Lower lobe of right lung (tissue), 2 donors: ENCODE measurements at regions not wholly inside any gene's neighbourhood (a gene's known extent, or its start where the extent isn't known, plus 50 kb on each side); places are given as distances from the start of the nearest gene placed in this dataset.

ENCODE experiments used
- ATAC-seq, 2 donors: fragments of 200-7000 bp; cut with Tn5 transposase; one replicate each; pipeline ENCODE4 v1.9.1; 2020 to 2022; ENCODE audit warnings: mild to moderate bottlenecking in 2 of 2, moderate library complexity in 2 of 2
- DNase-seq: peaks from one replicate; pipeline ENCODE4 v3.0.0-alpha.2; 2020
- H3K27ac ChIP-seq: fragments of 200-600 bp; one replicate; pipeline ENCODE4 v1.8.0; 2022
- H3K27me3 ChIP-seq: fragments of 200-600 bp; one replicate; pipeline ENCODE4 v1.8.0; 2022; ENCODE audit warnings: low read depth
- H3K36me3 ChIP-seq: fragments of 200-600 bp; one replicate; pipeline ENCODE4 v1.8.0; 2022; ENCODE audit warnings: mild to moderate bottlenecking
- H3K4me1 ChIP-seq: fragments of 200-600 bp; one replicate; pipeline ENCODE4 v1.8.0; 2022
- H3K4me3 ChIP-seq: fragments of 200-600 bp; one replicate; pipeline ENCODE4 v1.8.0; 2022; ENCODE audit warnings: mild to moderate bottlenecking
- H3K9me3 ChIP-seq: fragments of 200-600 bp; one replicate; pipeline ENCODE4 v1.8.0; 2022
- intact Hi-C: fragments of 100-400 bp; cut with DNase I; formaldehyde crosslinking; loops from one replicate; pipeline ENCODE4 v1.11.0; 2022
- TF ChIP-seq, protein P1 (sequence below): fragments of 200-600 bp; IDR thresholded peaks from one replicate; pipeline ENCODE4 v1.8.0; 2022; ENCODE audit warnings: antibody characterized with exemption, mild to moderate bottlenecking
- donor health status: DM: no; HTN: yes; CAD: no; lungs with severe emphysema.

- ATAC-seq = no peak
- Histone ChIP-seq H3K27ac (no peak overlapping the region), H3K27me3 (no peaks in the 10 kb centered on the region), H3K4me3 (no peak overlapping the region), H3K9me3 (no peaks in the 10 kb centered on the region), H3K36me3 (no peaks in the 10 kb centered on the region), H3K4me1 (no peaks in the 10 kb centered on the region)
- TF ChIP-seq, protein P1, sequence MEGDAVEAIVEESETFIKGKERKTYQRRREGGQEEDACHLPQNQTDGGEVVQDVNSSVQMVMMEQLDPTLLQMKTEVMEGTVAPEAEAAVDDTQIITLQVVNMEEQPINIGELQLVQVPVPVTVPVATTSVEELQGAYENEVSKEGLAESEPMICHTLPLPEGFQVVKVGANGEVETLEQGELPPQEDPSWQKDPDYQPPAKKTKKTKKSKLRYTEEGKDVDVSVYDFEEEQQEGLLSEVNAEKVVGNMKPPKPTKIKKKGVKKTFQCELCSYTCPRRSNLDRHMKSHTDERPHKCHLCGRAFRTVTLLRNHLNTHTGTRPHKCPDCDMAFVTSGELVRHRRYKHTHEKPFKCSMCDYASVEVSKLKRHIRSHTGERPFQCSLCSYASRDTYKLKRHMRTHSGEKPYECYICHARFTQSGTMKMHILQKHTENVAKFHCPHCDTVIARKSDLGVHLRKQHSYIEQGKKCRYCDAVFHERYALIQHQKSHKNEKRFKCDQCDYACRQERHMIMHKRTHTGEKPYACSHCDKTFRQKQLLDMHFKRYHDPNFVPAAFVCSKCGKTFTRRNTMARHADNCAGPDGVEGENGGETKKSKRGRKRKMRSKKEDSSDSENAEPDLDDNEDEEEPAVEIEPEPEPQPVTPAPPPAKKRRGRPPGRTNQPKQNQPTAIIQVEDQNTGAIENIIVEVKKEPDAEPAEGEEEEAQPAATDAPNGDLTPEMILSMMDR = no peak
- intact Hi-C loops = loop anchor here (5.0 kb wide), 1 partner anchor 72 kb away; no protein-coding TSS in a partner anchor
- no peak for DNase-seq
Observed at GRCh38 chr4:147020456-147020855, 74.8 kb upstream of the TTC29 start.

- ATAC-seq = no peak
- no peak overlapping the region for H3K4me3 ChIP-seq
Observed at GRCh38 chr4:147025042-147025441, 79.4 kb upstream of the TTC29 start.

DNA sequence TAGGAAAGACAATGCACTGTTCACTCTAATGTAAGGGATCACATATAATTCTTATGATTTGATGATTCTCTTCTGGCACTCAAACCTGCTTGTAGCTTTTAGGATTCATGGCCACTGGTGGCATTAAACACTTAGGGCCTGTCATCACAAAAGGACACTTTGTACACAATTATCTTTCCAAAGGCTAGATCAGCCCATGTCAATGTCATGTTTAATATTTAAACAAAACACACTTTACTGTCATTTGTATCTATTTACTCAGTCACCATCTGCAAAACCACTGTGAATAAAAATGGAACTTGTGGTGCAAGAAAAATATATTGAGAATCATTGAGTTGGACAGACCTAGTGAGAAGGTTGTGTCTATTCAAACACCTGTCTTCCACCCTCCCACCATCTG is 83.6 kb upstream of the TTC29 start:
- H3K27me3 ChIP-seq = no peaks in the 10 kb centered on the region
- H3K9me3 ChIP-seq = no peaks in the 10 kb centered on the region
- no peaks in the 10 kb centered on the region for H3K4me1 ChIP-seq
- H3K27ac ChIP-seq = no peak overlapping the region
- DNase-seq = no peak
- TF ChIP-seq, protein P1 = no peak
- ATAC-seq = no peak
- no peaks in the 10 kb centered on the region for H3K36me3 ChIP-seq
- no peak overlapping the region for H3K4me3 ChIP-seq
- intact Hi-C loops = no loop called here

More at GRCh38 chr4:147025042-147025441, 79.4 kb upstream of the TTC29 start:
- no peaks in the 10 kb centered on the region for H3K36me3 ChIP-seq
- intact Hi-C loops = no loop called here
- no peaks in the 10 kb centered on the region for H3K9me3 ChIP-seq
- H3K27me3 ChIP-seq = no peaks in the 10 kb centered on the region
- TF ChIP-seq, protein P1 = no peak
- no peak overlapping the region for H3K27ac ChIP-seq
- H3K4me1 ChIP-seq = no peaks in the 10 kb centered on the region
- DNase-seq = no peak

DNA sequence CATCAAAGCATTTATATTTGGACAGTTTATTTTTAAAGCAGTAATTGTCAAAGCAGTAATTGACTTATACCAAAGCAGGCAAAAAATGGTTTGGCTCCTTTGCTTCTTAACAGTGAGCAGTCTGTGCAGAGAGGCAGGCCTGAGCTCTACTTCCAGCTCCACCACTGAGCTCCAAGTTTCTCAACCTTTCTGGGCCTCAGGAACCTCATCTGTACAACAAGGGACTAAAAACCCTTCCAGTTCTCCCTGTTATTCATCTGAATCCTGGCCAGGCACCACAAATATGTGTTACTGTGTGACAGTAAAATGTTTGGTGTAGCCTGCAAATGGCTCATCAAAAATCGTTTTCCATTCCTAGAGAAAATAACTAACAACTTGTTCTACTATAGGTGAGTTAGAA is 88.7 kb upstream of the TTC29 start:
- intact Hi-C loops = no loop called here
- TF ChIP-seq, protein P1 = no peak
- Histone ChIP-seq H3K4me1 (no peaks in the 10 kb centered on the region), H3K27ac (no peak overlapping the region), H3K9me3 (no peaks in the 10 kb centered on the region), H3K36me3 (no peaks in the 10 kb centered on the region), H3K4me3 (no peak overlapping the region), H3K27me3 (no peaks in the 10 kb centered on the region)
- no peak for DNase-seq
- ATAC-seq = no peak

DNA sequence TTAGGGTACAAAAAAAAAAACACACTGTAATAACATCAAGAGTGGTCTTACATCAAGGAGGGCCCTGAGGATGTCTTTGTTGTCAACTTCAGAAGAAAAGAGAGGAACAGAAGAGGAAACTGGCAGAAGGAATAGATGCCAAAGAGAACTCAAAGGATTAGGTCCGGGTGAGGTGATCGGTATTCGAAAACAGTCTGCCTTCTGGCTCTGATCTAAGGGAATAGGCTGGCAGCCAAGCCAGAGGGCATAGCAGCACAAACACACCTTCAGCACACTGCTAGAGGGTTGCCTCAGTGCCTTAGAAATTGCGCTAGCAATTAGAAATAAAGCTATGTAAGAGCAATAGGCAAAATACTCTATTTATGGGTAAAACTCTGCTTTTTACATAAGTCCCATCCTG is 91.4 kb upstream of the TTC29 start:
- ATAC-seq (no peak), DNase-seq (no peak)
- intact Hi-C loops = no loop called here
- TF ChIP-seq, protein P1 = no peak
- Histone ChIP-seq H3K9me3 (no peaks in the 10 kb centered on the region), H3K36me3 (no peaks in the 10 kb centered on the region), H3K27me3 (no peaks in the 10 kb centered on the region), H3K4me1 (no peaks in the 10 kb centered on the region), H3K4me3 (no peak overlapping the region), H3K27ac (no peak overlapping the region)
